IPS-15b (cell line): ENCODE measurements at regions not wholly inside any gene's neighbourhood (a gene's known extent, or its start where the extent isn't known, plus 50 kb on each side); places are given as distances from the start of the nearest gene placed in this dataset.

Source experiments
- H3K27me3 ChIP-seq: one replicate; pipeline ENCODE4 v1.6.1; 2013; ENCODE audit warnings: low read length; ENCODE audit not compliant: control insufficient read depth, insufficient read depth
- H3K36me3 ChIP-seq: one replicate; pipeline ENCODE4 v1.6.1; 2013; ENCODE audit warnings: low read length; ENCODE audit not compliant: control insufficient read depth, insufficient read depth
- H3K4me1 ChIP-seq: one replicate; pipeline ENCODE4 v1.6.1; 2013; ENCODE audit warnings: mild to moderate bottlenecking, low read length; ENCODE audit not compliant: control insufficient read depth, insufficient read depth
- H3K4me3 ChIP-seq: one replicate; pipeline ENCODE4 v1.5.1; 2013; ENCODE audit warnings: low read depth, low read length
- H3K9ac ChIP-seq: one replicate; pipeline ENCODE4 v1.6.1; 2013; ENCODE audit warnings: low read depth, mild to moderate bottlenecking, low read length
- H3K9me3 ChIP-seq: one replicate; pipeline ENCODE4 v1.6.1; 2013; ENCODE audit warnings: mild to moderate bottlenecking, low read length; ENCODE audit not compliant: control insufficient read depth, insufficient read depth

GRCh38 chr2:177072090-177072489 lies 140.5 kb upstream of the HNRNPA3 start:
- H3K9me3 ChIP-seq: no peaks in the 10 kb centered on the region
- no peak overlapping the region for H3K4me3 ChIP-seq
- H3K4me1 ChIP-seq: no peaks in the 10 kb centered on the region
- no peak overlapping the region for H3K9ac ChIP-seq
- no peaks in the 10 kb centered on the region for H3K36me3 ChIP-seq
- H3K27me3 ChIP-seq: no peaks in the 10 kb centered on the region

- Histone ChIP-seq H3K36me3 (no peaks in the 10 kb centered on the region), H3K27me3 (no peaks in the 10 kb centered on the region), H3K4me1 (no peaks in the 10 kb centered on the region), H3K9me3 (no peaks in the 10 kb centered on the region), H3K4me3 (no peak overlapping the region), H3K9ac (no peak overlapping the region)
Observed at GRCh38 chr2:177073611-177074010, 139.0 kb upstream of the HNRNPA3 start.

GRCh38 chr2:177074099-177074710 lies 138.4 kb upstream of the HNRNPA3 start:
- H3K4me3 ChIP-seq: no peak overlapping the region
- H3K4me1 ChIP-seq: no peaks in the 10 kb centered on the region
- H3K9me3 ChIP-seq: no peaks in the 10 kb centered on the region
- no peak overlapping the region for H3K9ac ChIP-seq
- no peaks in the 10 kb centered on the region for H3K27me3 ChIP-seq
- no peaks in the 10 kb centered on the region for H3K36me3 ChIP-seq

GRCh38 chr2:177075254-177075653 lies 137.3 kb upstream of the HNRNPA3 start:
- no peaks in the 10 kb centered on the region for H3K36me3 ChIP-seq
- H3K9me3 ChIP-seq: no peaks in the 10 kb centered on the region
- H3K4me3 ChIP-seq: no peak overlapping the region
- H3K4me1 ChIP-seq: no peaks in the 10 kb centered on the region
- no peak overlapping the region for H3K9ac ChIP-seq
- H3K27me3 ChIP-seq: no peaks in the 10 kb centered on the region

- no peaks in the 10 kb centered on the region for H3K36me3 ChIP-seq
- H3K27me3 ChIP-seq: no peaks in the 10 kb centered on the region
- no peak overlapping the region for H3K9ac ChIP-seq
- no peaks in the 10 kb centered on the region for H3K9me3 ChIP-seq
- no peak overlapping the region for H3K4me3 ChIP-seq
- peaks cover 2% of the 10 kb centered on the region for H3K4me1 ChIP-seq
Observed at GRCh38 chr2:177076636-177077179, 135.9 kb upstream of the HNRNPA3 start.

- Histone ChIP-seq H3K4me3 (no peak overlapping the region), H3K9ac (no peak overlapping the region), H3K27me3 (no peaks in the 10 kb centered on the region), H3K36me3 (no peaks in the 10 kb centered on the region), H3K9me3 (no peaks in the 10 kb centered on the region), H3K4me1 (peaks cover 2% of the 10 kb centered on the region)
Observed at GRCh38 chr2:177077778-177078177, 134.8 kb upstream of the HNRNPA3 start.

- no peak overlapping the region for H3K9ac ChIP-seq
- H3K4me1 ChIP-seq: peaks cover 2% of the 10 kb centered on the region
- H3K9me3 ChIP-seq: no peaks in the 10 kb centered on the region
- H3K27me3 ChIP-seq: no peaks in the 10 kb centered on the region
- no peak overlapping the region for H3K4me3 ChIP-seq
- no peaks in the 10 kb centered on the region for H3K36me3 ChIP-seq
Observed at GRCh38 chr2:177078416-177078815, 134.2 kb upstream of the HNRNPA3 start.

- Histone ChIP-seq H3K27me3 (no peaks in the 10 kb centered on the region), H3K36me3 (no peaks in the 10 kb centered on the region), H3K4me1 (peaks cover 2% of the 10 kb centered on the region), H3K4me3 (no peak overlapping the region), H3K9me3 (no peaks in the 10 kb centered on the region), H3K9ac (no peak overlapping the region)
Observed at GRCh38 chr2:177078855-177079254, 133.7 kb upstream of the HNRNPA3 start.

- Histone ChIP-seq H3K4me1 (peaks cover 2% of the 10 kb centered on the region), H3K9ac (no peak overlapping the region), H3K9me3 (no peaks in the 10 kb centered on the region), H3K4me3 (no peak overlapping the region), H3K27me3 (no peaks in the 10 kb centered on the region), H3K36me3 (no peaks in the 10 kb centered on the region)
Observed at GRCh38 chr2:177080746-177081284, 131.8 kb upstream of the HNRNPA3 start.

GRCh38 chr2:177084607-177085006 lies 128.0 kb upstream of the HNRNPA3 start:
- H3K27me3 ChIP-seq: no peaks in the 10 kb centered on the region
- H3K4me1 ChIP-seq: peaks cover 2% of the 10 kb centered on the region
- H3K4me3 ChIP-seq: no peak overlapping the region
- no peak overlapping the region for H3K9ac ChIP-seq
- H3K36me3 ChIP-seq: no peaks in the 10 kb centered on the region
- no peaks in the 10 kb centered on the region for H3K9me3 ChIP-seq

- no peak overlapping the region for H3K4me3 ChIP-seq
- H3K9me3 ChIP-seq: no peaks in the 10 kb centered on the region
- no peaks in the 10 kb centered on the region for H3K27me3 ChIP-seq
- no peaks in the 10 kb centered on the region for H3K4me1 ChIP-seq
- H3K9ac ChIP-seq: no peak overlapping the region
- H3K36me3 ChIP-seq: no peaks in the 10 kb centered on the region
Observed at GRCh38 chr2:177088529-177088928, 124.1 kb upstream of the HNRNPA3 start.

- no peaks in the 10 kb centered on the region for H3K4me1 ChIP-seq
- H3K4me3 ChIP-seq: no peak overlapping the region
- H3K9ac ChIP-seq: no peak overlapping the region
- no peaks in the 10 kb centered on the region for H3K36me3 ChIP-seq
- H3K9me3 ChIP-seq: no peaks in the 10 kb centered on the region
- no peaks in the 10 kb centered on the region for H3K27me3 ChIP-seq
Observed at GRCh38 chr2:177090967-177091366, 121.6 kb upstream of the HNRNPA3 start.
